Suppressor macrophage treated with lipopolysaccharide for 4 hours (primary cell): ENCODE measurements at regions not wholly inside any gene's neighbourhood (a gene's known extent, or its start where the extent isn't known, plus 50 kb on each side); places are given as distances from the start of the nearest gene placed in this dataset.
A peak's percentile ranks its signal among the peaks of the same experiment; 100 is the strongest.

ENCODE experiments used
- DNase-seq: peaks from one replicate; pipeline ENCODE4 v3.0.0-alpha.2; 2020

- no peak for DNase-seq
Measured at GRCh38 chr1:109824349-109825115, 60.8 kb upstream of the EPS8L3 start.

- DNase-seq: no peak
Measured at GRCh38 chr1:109823543-109824348, 60.0 kb upstream of the EPS8L3 start.

GRCh38 chr1:109822749-109823542 lies 59.2 kb upstream of the EPS8L3 start:
- no peak for DNase-seq

GRCh38 chr1:109821831-109822745 lies 58.4 kb upstream of the EPS8L3 start:
- DNase-seq: peak; percentile 96

- peak; percentile 97 for DNase-seq
Measured at GRCh38 chr1:109821221-109821669, 57.5 kb upstream of the EPS8L3 start.

GRCh38 chr1:109819906-109820305 lies 56.2 kb upstream of the EPS8L3 start:
- DNase-seq: peak; percentile 58

GRCh38 chr1:109818988-109819764 lies 55.5 kb upstream of the EPS8L3 start:
- no peak for DNase-seq

GRCh38 chr1:109818271-109818987 lies 54.7 kb upstream of the EPS8L3 start:
- no peak for DNase-seq

GRCh38 chr1:109817881-109818270 lies 54.2 kb upstream of the EPS8L3 start:
- DNase-seq: no peak

- no peak for DNase-seq
Measured at GRCh38 chr1:109816975-109817535, 53.3 kb upstream of the EPS8L3 start.

- peak; percentile 94 for DNase-seq
Measured at GRCh38 chr1:109816175-109816811, 52.6 kb upstream of the EPS8L3 start.

- no peak for DNase-seq
Measured at GRCh38 chr1:109815809-109816174, 52.1 kb upstream of the EPS8L3 start.

- DNase-seq: no peak
Measured at GRCh38 chr1:109814993-109815786, 51.5 kb upstream of the EPS8L3 start.

- no peak for DNase-seq
Measured at GRCh38 chr1:109814223-109814622, 50.5 kb upstream of the EPS8L3 start.
